IPS DF 6.9 (cell line): ENCODE measurements at regions not wholly inside any gene's neighbourhood (a gene's known extent, or its start where the extent isn't known, plus 50 kb on each side); places are given as distances from the start of the nearest gene placed in this dataset.
"Not testable (repeated sequence)": the region's sequence is repeated elsewhere in the genome, so short reads cannot be mapped to it uniquely, and the experiment has no call there.

Experiments
- DNase-seq: peaks from one replicate; pipeline ENCODE4 v3.0.0-alpha.2; 2013; ENCODE audit warnings: low read depth, low spot score
- H3K27ac ChIP-seq: one replicate; pipeline ENCODE4 v1.5.1; 2013; ENCODE audit warnings: low read length, control low read depth
- H3K27me3 ChIP-seq: 2 replicates; pipeline ENCODE4 v1.6.1; 2013; ENCODE audit warnings: mild to moderate bottlenecking, low read length; ENCODE audit not compliant: control insufficient read depth, insufficient read depth
- H3K36me3 ChIP-seq: 2 replicates; pipeline ENCODE4 v1.6.1; 2013; ENCODE audit warnings: low read length; ENCODE audit not compliant: control insufficient read depth, insufficient read depth
- H3K4me1 ChIP-seq: 2 replicates; pipeline ENCODE4 v1.6.1; 2013; ENCODE audit warnings: low read length; ENCODE audit not compliant: control insufficient read depth, insufficient read depth
- H3K4me3 ChIP-seq: 2 replicates; pipeline ENCODE4 v1.5.1; 2013; ENCODE audit warnings: mild to moderate bottlenecking, low read length
- H3K9me3 ChIP-seq: 2 replicates; pipeline ENCODE4 v1.6.1; 2013; ENCODE audit warnings: low read length, inconsistent platforms; ENCODE audit not compliant: control insufficient read depth, insufficient read depth
- WGBS: extraction: QIAGEN DNeasy Blood & Tissue Kit; methylation state at CpG from one replicate; pipeline ENCODE4 v1.1.7; 2013; ENCODE audit warnings: mixed read lengths, missing lambda C conversion rate; ENCODE audit not compliant: insufficient read length, insufficient coverage; 5-methylcytosine and 5-hydroxymethylcytosine counted together

GRCh38 chr22:11629661-11630385 lies 3898.2 kb upstream of the OR11H1 start:
- H3K36me3 ChIP-seq: peaks cover 5% of the 10 kb centered on the region; the same call in 1 of the 2 replicates
- H3K27me3 ChIP-seq: no peaks in the 10 kb centered on the region
- H3K4me1 ChIP-seq: no peaks in the 10 kb centered on the region
- peaks cover 26% of the 10 kb centered on the region for H3K9me3 ChIP-seq
- DNase-seq: no peak
- WGBS: no CpG with 5 or more reads among the region's 35 CpGs
- no peak overlapping the region for H3K4me3 ChIP-seq
- no peak overlapping the region for H3K27ac ChIP-seq

DNA sequence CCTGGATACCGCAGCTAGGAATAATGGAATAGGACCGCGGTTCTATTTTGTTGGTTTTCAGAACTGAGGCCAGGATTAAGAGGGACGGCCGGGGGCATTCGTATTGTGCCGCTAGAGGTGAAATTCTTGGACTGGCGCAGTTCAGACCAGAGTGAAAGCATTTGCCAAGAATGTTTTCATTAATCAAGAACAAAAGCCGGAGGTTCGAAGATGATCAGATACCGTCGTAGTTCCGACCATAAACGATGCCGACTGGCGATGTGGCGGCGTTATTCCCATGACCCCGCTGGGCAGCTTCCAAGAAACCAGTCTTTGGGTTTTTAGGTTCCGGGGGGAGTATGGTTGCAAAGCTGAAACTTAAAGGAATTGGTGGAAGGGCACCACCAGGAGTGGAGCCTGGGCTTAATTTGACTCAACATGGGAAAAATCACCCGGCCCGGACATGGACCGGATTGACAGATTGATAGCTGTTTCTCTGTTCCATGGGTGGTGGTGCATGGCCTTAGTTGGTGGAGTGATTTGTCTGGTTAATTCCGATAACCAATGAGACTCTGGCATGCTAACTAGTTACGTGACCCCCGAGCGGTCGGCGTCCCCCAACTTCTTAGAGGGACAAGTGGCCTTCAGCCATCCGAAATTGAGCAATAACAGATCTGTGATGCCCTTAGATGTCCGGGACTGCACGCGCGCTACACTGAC lies 3897.5 kb upstream of the OR11H1 start:
- not testable (repeated sequence) for H3K4me1 ChIP-seq, DNase-seq, H3K4me3 ChIP-seq, H3K36me3 ChIP-seq, H3K27me3 ChIP-seq, H3K27ac ChIP-seq
- WGBS: no CpG with 5 or more reads among the region's 34 CpGs
- H3K9me3 ChIP-seq: peaks cover 25% of the 10 kb centered on the region
